H9 (cell line): ENCODE measurements at regions not wholly inside any gene's neighbourhood (a gene's known extent, or its start where the extent isn't known, plus 50 kb on each side); places are given as distances from the start of the nearest gene placed in this dataset.

Experiments used
- DNase-seq: peaks from one replicate; pipeline ENCODE4 v3.0.0-alpha.2; 2017
- H2AFZ ChIP-seq: one replicate; pipeline ENCODE4 v1.6.1; 2013; ENCODE audit warnings: mild to moderate bottlenecking, low read length, control low read depth, moderate library complexity
- H2AK5ac ChIP-seq: 2 replicates; pipeline ENCODE4 v1.6.1; 2013; ENCODE audit warnings: low read length, control low read depth, mixed read lengths; ENCODE audit not compliant: insufficient read length
- H2BK120ac ChIP-seq: one replicate; pipeline ENCODE4 v1.6.1; 2013; ENCODE audit warnings: low read depth, mild to moderate bottlenecking, low read length, control low read depth, inconsistent platforms; ENCODE audit not compliant: poor library complexity, severe bottlenecking
- H2BK12ac ChIP-seq: 2 replicates; pipeline ENCODE4 v1.6.1; 2013; ENCODE audit warnings: low read length, control low read depth, mixed read lengths, low read depth; ENCODE audit not compliant: insufficient read length
- H2BK15ac ChIP-seq: 2 replicates; pipeline ENCODE4 v1.6.1; 2013; ENCODE audit warnings: low read depth, low read length, control low read depth
- H2BK20ac ChIP-seq: one replicate; pipeline ENCODE4 v1.6.1; 2013; ENCODE audit warnings: low read depth, mild to moderate bottlenecking, low read length, control low read depth, inconsistent platforms; ENCODE audit not compliant: poor library complexity, severe bottlenecking
- H2BK5ac ChIP-seq: 2 replicates; pipeline ENCODE4 v1.6.1; 2013; ENCODE audit warnings: low read length, control low read depth, mixed read lengths; ENCODE audit not compliant: insufficient read length
- H3K14ac ChIP-seq: 2 replicates; pipeline ENCODE4 v1.6.1; 2013; ENCODE audit warnings: low read length, control low read depth; ENCODE audit not compliant: insufficient read depth
- H3K18ac ChIP-seq: 2 replicates; pipeline ENCODE4 v1.6.1; 2013; ENCODE audit warnings: low read depth, mild to moderate bottlenecking, mixed read lengths, low read length, control low read depth; ENCODE audit not compliant: insufficient read length
- H3K23ac ChIP-seq: 2 replicates; pipeline ENCODE4 v1.6.1; 2013; ENCODE audit warnings: low read length, control low read depth, mixed read lengths, low read depth; ENCODE audit not compliant: insufficient read length
- H3K23me2 ChIP-seq: 2 replicates; pipeline ENCODE4 v1.6.1; 2013; ENCODE audit warnings: low read depth, mild to moderate bottlenecking, mixed read lengths, low read length, control low read depth; ENCODE audit not compliant: insufficient read length, poor library complexity, severe bottlenecking
- H3K27ac ChIP-seq: 2 replicates; pipeline ENCODE4 v1.5.1; 2013; ENCODE audit warnings: low read length, control low read depth, mixed read lengths, low read depth; ENCODE audit not compliant: insufficient read length
- H3K27me3 ChIP-seq: 2 replicates; pipeline ENCODE4 v1.6.1; 2013; ENCODE audit warnings: low read length, control low read depth, inconsistent platforms; ENCODE audit not compliant: insufficient read depth
- H3K4ac ChIP-seq: 2 replicates; pipeline ENCODE4 v1.6.1; 2013; ENCODE audit warnings: low read depth, mild to moderate bottlenecking, control low read depth, inconsistent platforms, low read length, moderate library complexity
- H3K4me1 ChIP-seq: 2 replicates; pipeline ENCODE4 v1.6.1; 2013; ENCODE audit warnings: low read length, control low read depth, inconsistent platforms; ENCODE audit not compliant: insufficient read depth
- H3K4me2 ChIP-seq: 2 replicates; pipeline ENCODE4 v1.6.1; 2013; ENCODE audit warnings: low read length, control low read depth, mixed read lengths; ENCODE audit not compliant: insufficient read length, insufficient read depth
- H3K56ac ChIP-seq: 2 replicates; pipeline ENCODE4 v1.6.1; 2013; ENCODE audit warnings: low read depth, mild to moderate bottlenecking, mixed read lengths, low read length, control low read depth; ENCODE audit not compliant: insufficient read length
- H3K79me1 ChIP-seq: 2 replicates; pipeline ENCODE4 v1.6.1; 2013; ENCODE audit warnings: low read depth, mild to moderate bottlenecking, moderate library complexity, low read length, control low read depth, inconsistent platforms; ENCODE audit not compliant: insufficient read depth, poor library complexity, severe bottlenecking
- H3K79me2 ChIP-seq: 2 replicates; pipeline ENCODE4 v1.6.1; 2013; ENCODE audit warnings: low read length, control low read depth, inconsistent platforms; ENCODE audit not compliant: insufficient read depth
- H3K9ac ChIP-seq: 2 replicates; pipeline ENCODE4 v1.6.1; 2013; ENCODE audit warnings: low read length, control low read depth, mixed read lengths; ENCODE audit not compliant: insufficient read length; ENCODE audit errors: extremely low read depth
- H3K9me3 ChIP-seq: one replicate; pipeline ENCODE4 v1.6.1; 2013; ENCODE audit warnings: low read depth, low read length, inconsistent platforms; ENCODE audit not compliant: control insufficient read depth
- H3T11ph ChIP-seq: one replicate; pipeline ENCODE4 v1.6.1; 2013; ENCODE audit warnings: mild to moderate bottlenecking, low read length, control low read depth, inconsistent platforms
- H4K20me1 ChIP-seq: one replicate; pipeline ENCODE4 v1.6.1; 2013; ENCODE audit not compliant: control insufficient read depth, insufficient read length, insufficient read depth
- H4K5ac ChIP-seq: 2 replicates; pipeline ENCODE4 v1.6.1; 2013; ENCODE audit warnings: low read depth, mild to moderate bottlenecking, mixed read lengths, low read length, control low read depth; ENCODE audit not compliant: insufficient read length
- H4K8ac ChIP-seq: replicated peaks from 2 replicates; pipeline ENCODE4 v1.6.1; 2013; ENCODE audit warnings: low read length, control low read depth, mixed read lengths, low read depth; ENCODE audit not compliant: insufficient read length
- H4K91ac ChIP-seq: 2 replicates; pipeline ENCODE4 v1.6.1; 2013; ENCODE audit warnings: low read depth, mild to moderate bottlenecking, moderate library complexity, mixed read lengths, low read length, control low read depth; ENCODE audit not compliant: insufficient read length
- H3K27ac Mint-ChIP-seq, 3 experiments: 2 replicates in 2 of 3; 3 replicates in 1 of 3; pipeline ENCODE4 v1.8.0; 2020 to 2021; ENCODE audit warnings: mixed read lengths in 3 of 3, mild to moderate bottlenecking in 1 of 3, moderate library complexity in 1 of 3
- H3K27me3 Mint-ChIP-seq: 2 replicates; pipeline ENCODE4 v1.8.0; 2021; ENCODE audit warnings: low read depth, mild to moderate bottlenecking, moderate library complexity, mixed read lengths
- H3K36me3 Mint-ChIP-seq, 3 experiments: 2 replicates in 2 of 3; 3 replicates in 1 of 3; pipeline ENCODE4 v1.8.0; 2020 to 2021; ENCODE audit warnings: low read depth in 3 of 3, mixed read lengths in 3 of 3; ENCODE audit not compliant: insufficient read depth in 1 of 3
- H3K4me1 Mint-ChIP-seq, 2 experiments: 2 replicates each; pipeline ENCODE4 v1.8.0; 2020; ENCODE audit warnings: mixed read lengths in 2 of 2
- H3K4me3 Mint-ChIP-seq, 2 experiments: 2 replicates in 1 of 2; 3 replicates in 1 of 2; pipeline ENCODE4 v1.8.0; 2020 to 2021; ENCODE audit warnings: mild to moderate bottlenecking in 2 of 2, mixed read lengths in 2 of 2, moderate library complexity in 1 of 2
- H3K9me3 Mint-ChIP-seq, 2 experiments: 2 replicates in 1 of 2; 3 replicates in 1 of 2; pipeline ENCODE4 v1.8.0; 2020; ENCODE audit warnings: mild to moderate bottlenecking in 2 of 2, mixed read lengths in 2 of 2, moderate library complexity in 1 of 2
- WGBS: extraction: QIAGEN DNeasy Blood & Tissue Kit; methylation state at CpG from one replicate; pipeline ENCODE4 v1.1.7; 2013; ENCODE audit warnings: missing lambda C conversion rate, low lambda C conversion rate, mixed read lengths; ENCODE audit not compliant: insufficient read length; ENCODE audit errors: extremely low coverage; 5-methylcytosine and 5-hydroxymethylcytosine counted together
- TF ChIP-seq, protein P1 (sequence below): fragments of 200-600 bp; sonication (generic); conservative IDR thresholded peaks from 3 replicates; pipeline ENCODE4 v1.8.0; 2021; ENCODE audit warnings: antibody characterized with exemption, mild to moderate bottlenecking

DNA sequence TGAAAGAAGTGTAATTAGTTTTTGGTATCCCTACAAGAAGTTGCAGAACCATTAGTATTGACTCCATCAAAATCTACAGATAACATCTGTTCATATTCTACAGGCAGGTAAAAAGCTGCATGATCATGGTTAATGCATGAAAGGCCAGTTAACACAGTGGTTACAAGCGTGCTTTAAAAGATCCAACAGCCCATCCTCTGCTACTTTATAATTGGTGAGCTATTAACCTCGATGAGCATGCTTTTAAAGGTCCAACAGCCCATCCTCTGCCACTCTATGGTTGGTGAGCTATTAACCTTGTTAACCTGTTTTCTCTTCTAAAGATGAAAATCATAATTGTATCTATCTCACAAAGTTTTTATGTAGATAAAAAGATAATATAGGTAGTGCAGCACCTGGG lies 289.3 kb downstream of the DUSP6 start:
- no peak for DNase-seq
- Histone ChIP-seq H3K18ac (no peak overlapping the region), H3K79me1 (no peaks in the 10 kb centered on the region), H3K79me2 (no peaks in the 10 kb centered on the region), H3K14ac (no peak overlapping the region), H2BK15ac (no peak overlapping the region), H3K4me1 (peaks cover 4% of the 10 kb centered on the region), H3T11ph (no peak overlapping the region), H4K5ac (no peak overlapping the region), H3K4ac (no peak overlapping the region), H3K23ac (no peak overlapping the region), H3K27ac (no peak overlapping the region), H2AFZ (no peak overlapping the region), H3K9ac (no peak overlapping the region), H3K56ac (no peak overlapping the region), H2BK12ac (no peak overlapping the region), H2BK120ac (no peak overlapping the region), H3K27me3 (no peaks in the 10 kb centered on the region), H4K91ac (no peak overlapping the region), H2BK5ac (no peak overlapping the region), H4K8ac (no peak overlapping the region), H3K4me2 (no peak overlapping the region), H3K9me3 (no peaks in the 10 kb centered on the region), H4K20me1 (no peaks in the 10 kb centered on the region), H2BK20ac (no peak overlapping the region), H2AK5ac (no peak overlapping the region), H3K23me2 (no peaks in the 10 kb centered on the region)
- H3K4me3 Mint-ChIP-seq = no peak overlapping the region
- WGBS = no CpG with 5 or more reads among the region's 2 CpGs
- no peak overlapping the region for H3K27ac Mint-ChIP-seq
- H3K27me3 Mint-ChIP-seq = no peaks in the 10 kb centered on the region; the same call in 1 of the 2 replicates
- H3K4me1 Mint-ChIP-seq = peaks cover 8 to 12% of the 10 kb centered on the region in 2 experiments
- H3K36me3 Mint-ChIP-seq = no peaks in the 10 kb centered on the region
- peaks cover 0 to 3% of the 10 kb centered on the region in 2 experiments; a peak in 2 of 5 replicates for H3K9me3 Mint-ChIP-seq
- TF ChIP-seq, protein P1, sequence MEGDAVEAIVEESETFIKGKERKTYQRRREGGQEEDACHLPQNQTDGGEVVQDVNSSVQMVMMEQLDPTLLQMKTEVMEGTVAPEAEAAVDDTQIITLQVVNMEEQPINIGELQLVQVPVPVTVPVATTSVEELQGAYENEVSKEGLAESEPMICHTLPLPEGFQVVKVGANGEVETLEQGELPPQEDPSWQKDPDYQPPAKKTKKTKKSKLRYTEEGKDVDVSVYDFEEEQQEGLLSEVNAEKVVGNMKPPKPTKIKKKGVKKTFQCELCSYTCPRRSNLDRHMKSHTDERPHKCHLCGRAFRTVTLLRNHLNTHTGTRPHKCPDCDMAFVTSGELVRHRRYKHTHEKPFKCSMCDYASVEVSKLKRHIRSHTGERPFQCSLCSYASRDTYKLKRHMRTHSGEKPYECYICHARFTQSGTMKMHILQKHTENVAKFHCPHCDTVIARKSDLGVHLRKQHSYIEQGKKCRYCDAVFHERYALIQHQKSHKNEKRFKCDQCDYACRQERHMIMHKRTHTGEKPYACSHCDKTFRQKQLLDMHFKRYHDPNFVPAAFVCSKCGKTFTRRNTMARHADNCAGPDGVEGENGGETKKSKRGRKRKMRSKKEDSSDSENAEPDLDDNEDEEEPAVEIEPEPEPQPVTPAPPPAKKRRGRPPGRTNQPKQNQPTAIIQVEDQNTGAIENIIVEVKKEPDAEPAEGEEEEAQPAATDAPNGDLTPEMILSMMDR = no peak
